Muscle of leg (tissue), 3 donors: ENCODE measurements at regions not wholly inside any gene's neighbourhood (a gene's known extent, or its start where the extent isn't known, plus 50 kb on each side); places are given as distances from the start of the nearest gene placed in this dataset.

Experiments
- DNase-seq: peaks from one replicate; pipeline ENCODE4 v3.0.0; 2013
- H3K27ac ChIP-seq: one replicate; pipeline ENCODE4 v1.5.1; 2013; ENCODE audit warnings: mild to moderate bottlenecking, low read length, control low read depth
- H3K27me3 ChIP-seq: one replicate; pipeline ENCODE4 v1.6.1; 2013; ENCODE audit warnings: low read length; ENCODE audit not compliant: control insufficient read depth, insufficient read depth
- H3K36me3 ChIP-seq: one replicate; pipeline ENCODE4 v1.6.1; 2013; ENCODE audit warnings: low read length; ENCODE audit not compliant: control insufficient read depth, insufficient read depth
- H3K4me1 ChIP-seq: one replicate; pipeline ENCODE4 v1.6.1; 2013; ENCODE audit warnings: low read length; ENCODE audit not compliant: control insufficient read depth, insufficient read depth
- H3K4me3 ChIP-seq: one replicate; pipeline ENCODE4 v1.5.1; 2013; ENCODE audit warnings: low read length, control low read depth
- H3K9me3 ChIP-seq: replicated peaks from 2 replicates; pipeline ENCODE4 v1.6.1; 2013; ENCODE audit warnings: low read depth, low read length; ENCODE audit not compliant: control insufficient read depth
- WGBS: methylation state at CpG from one replicate; pipeline ENCODE4 v1.1.5; 2013; ENCODE audit warnings: missing lambda C conversion rate; ENCODE audit not compliant: insufficient coverage; 5-methylcytosine and 5-hydroxymethylcytosine counted together

GRCh38 chr21:16910435-16911165, 602.2 kb upstream of the CXADR start:
- no peak for DNase-seq
- Histone ChIP-seq H3K9me3 (no peaks in the 10 kb centered on the region), H3K27me3 (no peaks in the 10 kb centered on the region), H3K4me3 (no peak overlapping the region), H3K4me1 (no peaks in the 10 kb centered on the region), H3K27ac (no peak overlapping the region), H3K36me3 (no peaks in the 10 kb centered on the region)
- 89% methylated on average over 1 of the region's 4 CpGs for WGBS

- Histone ChIP-seq H3K4me1 (no peaks in the 10 kb centered on the region), H3K4me3 (no peak overlapping the region), H3K27ac (no peak overlapping the region), H3K9me3 (no peaks in the 10 kb centered on the region), H3K27me3 (no peaks in the 10 kb centered on the region), H3K36me3 (no peaks in the 10 kb centered on the region)
- no CpG with 5 or more reads among the region's 1 CpG for WGBS
- no peak for DNase-seq
Measured at GRCh38 chr21:16911166-16911607, 601.7 kb upstream of the CXADR start.

GRCh38 chr21:16912075-16912474, 600.8 kb upstream of the CXADR start:
- WGBS: no CpG with 5 or more reads among the region's 2 CpGs
- no peaks in the 10 kb centered on the region for H3K36me3 ChIP-seq
- no peaks in the 10 kb centered on the region for H3K4me1 ChIP-seq
- no peaks in the 10 kb centered on the region for H3K27me3 ChIP-seq
- no peak overlapping the region for H3K4me3 ChIP-seq
- no peaks in the 10 kb centered on the region for H3K9me3 ChIP-seq
- no peak for DNase-seq
- H3K27ac ChIP-seq: no peak overlapping the region

GRCh38 chr21:16913010-16913409, 599.8 kb upstream of the CXADR start:
- Histone ChIP-seq H3K27ac (no peak overlapping the region), H3K36me3 (no peaks in the 10 kb centered on the region), H3K4me3 (no peak overlapping the region), H3K27me3 (no peaks in the 10 kb centered on the region), H3K4me1 (no peaks in the 10 kb centered on the region), H3K9me3 (no peaks in the 10 kb centered on the region)
- no peak for DNase-seq
- 70% methylated on average over 2 of the region's 3 CpGs for WGBS

- H3K27me3 ChIP-seq: no peaks in the 10 kb centered on the region
- no CpG with 5 or more reads among the region's 1 CpG for WGBS
- H3K36me3 ChIP-seq: no peaks in the 10 kb centered on the region
- no peak for DNase-seq
- H3K4me1 ChIP-seq: no peaks in the 10 kb centered on the region
- no peaks in the 10 kb centered on the region for H3K9me3 ChIP-seq
- no peak overlapping the region for H3K4me3 ChIP-seq
- no peak overlapping the region for H3K27ac ChIP-seq
Measured at GRCh38 chr21:16928439-16928838, 584.4 kb upstream of the CXADR start.

- no peak overlapping the region for H3K27ac ChIP-seq
- DNase-seq: no peak
- H3K9me3 ChIP-seq: no peaks in the 10 kb centered on the region
- H3K36me3 ChIP-seq: no peaks in the 10 kb centered on the region
- H3K27me3 ChIP-seq: no peaks in the 10 kb centered on the region
- H3K4me1 ChIP-seq: no peaks in the 10 kb centered on the region
- no peak overlapping the region for H3K4me3 ChIP-seq
Measured at GRCh38 chr21:16932314-16932713, 580.5 kb upstream of the CXADR start.

GRCh38 chr21:16942703-16943102, 570.1 kb upstream of the CXADR start:
- WGBS: no CpG with 5 or more reads among the region's 4 CpGs
- no peaks in the 10 kb centered on the region for H3K36me3 ChIP-seq
- no peak overlapping the region for H3K4me3 ChIP-seq
- no peak for DNase-seq
- H3K27me3 ChIP-seq: no peaks in the 10 kb centered on the region
- H3K9me3 ChIP-seq: peaks cover 2% of the 10 kb centered on the region
- H3K4me1 ChIP-seq: no peaks in the 10 kb centered on the region
- no peak overlapping the region for H3K27ac ChIP-seq

GRCh38 chr21:16943231-16943630, 569.6 kb upstream of the CXADR start:
- Histone ChIP-seq H3K36me3 (no peaks in the 10 kb centered on the region), H3K27ac (no peak overlapping the region)

GRCh38 chr21:16945580-16945979, 567.3 kb upstream of the CXADR start:
- Histone ChIP-seq H3K36me3 (no peaks in the 10 kb centered on the region), H3K27ac (no peak overlapping the region), H3K9me3 (peaks cover 2% of the 10 kb centered on the region), H3K27me3 (no peaks in the 10 kb centered on the region), H3K4me3 (no peak overlapping the region), H3K4me1 (no peaks in the 10 kb centered on the region)
- WGBS: 94% methylated on average over 2 of the region's 3 CpGs
- no peak for DNase-seq

More at GRCh38 chr21:16943231-16943630, 569.6 kb upstream of the CXADR start:
- no peak for DNase-seq
- H3K27me3 ChIP-seq: no peaks in the 10 kb centered on the region
- H3K4me3 ChIP-seq: no peak overlapping the region
- peaks cover 2% of the 10 kb centered on the region for H3K9me3 ChIP-seq
- H3K4me1 ChIP-seq: no peaks in the 10 kb centered on the region

- H3K27ac ChIP-seq: no peak overlapping the region
- DNase-seq: no peak
- no peaks in the 10 kb centered on the region for H3K36me3 ChIP-seq
- no peaks in the 10 kb centered on the region for H3K4me1 ChIP-seq
- no peaks in the 10 kb centered on the region for H3K9me3 ChIP-seq
- no peaks in the 10 kb centered on the region for H3K27me3 ChIP-seq
- no peak overlapping the region for H3K4me3 ChIP-seq
Measured at GRCh38 chr21:16956824-16957223, 556.0 kb upstream of the CXADR start.

GRCh38 chr21:16965424-16965823, 547.4 kb upstream of the CXADR start:
- H3K4me3 ChIP-seq: no peak overlapping the region
- H3K27ac ChIP-seq: no peak overlapping the region
- no peaks in the 10 kb centered on the region for H3K36me3 ChIP-seq
- DNase-seq: no peak
- H3K9me3 ChIP-seq: peaks cover 3% of the 10 kb centered on the region
- no peaks in the 10 kb centered on the region for H3K4me1 ChIP-seq
- no peaks in the 10 kb centered on the region for H3K27me3 ChIP-seq
